Brain pericyte (primary cell): ENCODE measurements at regions not wholly inside any gene's neighbourhood (a gene's known extent, or its start where the extent isn't known, plus 50 kb on each side); places are given as distances from the start of the nearest gene placed in this dataset.

Experiments used
- DNase-seq: peaks from one replicate; pipeline ENCODE4 v3.0.0-alpha.2; 2012; ENCODE audit warnings: low read depth, low spot score

DNA sequence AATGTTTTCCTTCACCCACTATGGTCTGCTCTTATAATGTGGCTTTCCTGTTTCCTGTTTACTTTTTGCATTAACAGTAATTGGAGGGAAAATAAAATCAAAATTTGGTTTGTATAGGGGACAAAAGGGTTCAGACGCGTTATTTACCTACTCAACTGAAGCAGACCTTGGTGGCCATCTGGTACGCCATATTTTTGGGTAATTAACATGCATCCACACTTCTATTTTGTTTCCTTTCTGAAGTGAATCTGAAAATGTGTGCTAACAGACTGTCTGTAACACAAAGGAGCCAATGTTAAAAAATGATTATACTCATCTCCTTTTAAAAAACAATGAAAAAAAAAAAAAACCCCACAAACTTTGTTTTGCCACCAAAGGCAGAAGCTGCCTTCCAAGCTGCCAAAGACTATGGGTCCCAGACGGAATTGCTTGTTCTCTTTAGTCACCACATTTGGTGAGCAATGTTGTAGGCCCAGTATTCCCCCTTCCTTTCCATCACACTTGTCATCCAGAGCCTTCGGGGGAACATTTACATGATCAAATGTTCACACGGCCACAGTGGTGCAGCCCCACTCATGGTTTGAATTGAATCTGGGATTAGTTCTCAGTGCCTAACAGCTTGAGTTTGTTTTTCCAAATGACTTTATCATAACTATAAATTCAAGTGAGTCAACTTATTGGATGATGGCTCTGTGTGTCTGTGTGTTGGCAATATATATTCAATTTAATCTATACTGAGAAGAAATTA lies 323.7 kb upstream of the CD180 start:
- DNase-seq, result no peak

DNA sequence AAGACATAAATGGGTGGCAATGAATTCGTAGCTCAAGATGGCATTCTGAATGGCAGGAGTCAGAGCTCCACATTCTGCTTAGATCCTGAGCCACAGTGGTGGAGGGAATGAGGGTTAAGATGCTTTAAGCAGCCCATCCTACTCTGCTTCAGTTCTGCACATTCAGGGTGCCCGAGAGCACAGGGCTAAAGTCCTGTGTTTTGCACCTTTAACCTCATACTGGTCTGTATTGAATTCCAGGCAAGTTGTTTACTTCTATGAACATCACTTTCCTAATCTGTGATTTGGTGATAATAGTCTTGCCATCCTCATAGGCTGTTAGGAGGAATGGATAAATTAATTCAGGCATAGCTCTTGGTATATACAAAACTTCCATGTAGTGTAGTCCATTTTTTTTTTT lies 321.6 kb upstream of the CD180 start:
- DNase-seq, result no peak

DNA sequence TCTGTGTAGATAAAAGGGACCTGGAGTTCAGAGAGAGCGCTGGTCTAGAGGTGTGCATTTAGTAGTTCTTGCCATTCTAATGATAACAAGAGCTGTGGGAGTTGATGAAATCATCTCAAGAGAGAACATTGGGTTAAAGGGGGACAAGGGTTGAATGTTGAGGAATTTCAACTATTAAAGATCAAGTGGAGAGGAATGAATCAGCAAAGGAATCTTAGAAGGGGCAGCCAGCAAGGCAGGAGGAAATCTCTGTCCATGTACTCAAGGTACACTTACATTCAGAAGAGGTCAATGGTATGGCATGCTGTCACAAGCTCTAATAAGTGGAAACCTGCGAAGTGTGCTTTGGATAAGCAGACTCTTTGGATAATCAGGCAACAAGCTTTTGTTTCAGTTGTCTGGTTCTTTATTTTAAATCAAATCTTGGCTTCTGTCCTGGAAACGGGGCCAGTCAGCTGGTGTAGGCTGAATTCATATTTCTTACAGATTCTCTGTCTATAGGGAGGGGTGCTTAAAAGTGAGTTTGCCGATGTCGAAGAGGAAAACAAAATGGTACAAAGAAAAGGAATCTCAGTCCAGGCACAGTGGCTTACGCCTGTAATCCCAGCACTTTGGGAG lies 320.5 kb upstream of the CD180 start:
- peak; percentile 34 for DNase-seq

DNA sequence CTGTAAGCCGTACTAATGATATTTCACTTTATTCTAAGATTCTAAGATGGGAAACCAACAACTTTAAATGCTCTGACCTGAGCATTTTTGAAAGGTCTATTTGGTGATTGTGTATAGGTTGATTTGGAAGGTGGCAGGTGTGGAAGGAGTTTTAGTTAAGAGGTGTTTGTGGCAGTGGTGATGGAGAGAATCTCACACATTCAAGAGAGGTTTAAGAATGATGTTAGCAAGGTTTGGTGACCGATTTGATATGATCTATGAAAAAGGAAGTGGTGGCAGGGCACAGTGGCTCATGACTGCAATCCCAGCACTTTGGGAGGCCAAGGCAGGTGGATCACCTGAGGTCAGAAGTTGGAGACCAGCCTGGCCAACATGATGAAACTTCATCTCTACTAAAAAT lies 319.2 kb upstream of the CD180 start:
- no peak for DNase-seq

DNA sequence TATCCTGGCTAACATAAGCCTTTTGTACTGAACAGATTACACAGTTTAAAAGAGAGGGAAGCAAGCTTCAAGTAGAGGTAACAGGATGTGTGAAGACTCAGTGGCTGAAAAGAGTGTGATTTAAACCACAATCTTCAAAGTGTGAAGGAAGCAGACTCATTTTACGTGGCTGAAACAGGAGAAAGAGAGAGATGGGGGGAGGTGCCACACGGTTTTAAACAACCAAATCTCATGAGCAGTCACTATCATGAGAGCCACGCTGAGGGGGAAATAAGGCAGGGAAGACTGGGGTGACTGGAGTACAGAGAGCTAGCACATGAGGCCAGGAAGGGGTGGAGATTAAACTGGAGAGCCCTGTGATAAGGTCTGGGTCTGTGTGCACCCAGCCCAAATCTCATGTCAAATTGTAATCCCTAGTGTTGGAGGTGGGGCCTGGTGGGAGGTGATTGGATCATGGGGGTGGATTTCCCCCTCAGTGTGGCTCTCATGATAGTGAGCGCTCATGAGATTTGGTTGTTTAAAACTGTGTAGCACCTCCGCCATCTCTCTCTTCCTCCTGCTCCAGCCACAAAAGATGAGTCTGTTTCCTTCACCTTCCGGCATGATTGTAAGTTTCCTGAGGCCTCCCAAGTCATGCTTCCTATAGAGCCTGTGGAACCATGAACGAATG lies 318.6 kb upstream of the CD180 start:
- no peak for DNase-seq

DNA sequence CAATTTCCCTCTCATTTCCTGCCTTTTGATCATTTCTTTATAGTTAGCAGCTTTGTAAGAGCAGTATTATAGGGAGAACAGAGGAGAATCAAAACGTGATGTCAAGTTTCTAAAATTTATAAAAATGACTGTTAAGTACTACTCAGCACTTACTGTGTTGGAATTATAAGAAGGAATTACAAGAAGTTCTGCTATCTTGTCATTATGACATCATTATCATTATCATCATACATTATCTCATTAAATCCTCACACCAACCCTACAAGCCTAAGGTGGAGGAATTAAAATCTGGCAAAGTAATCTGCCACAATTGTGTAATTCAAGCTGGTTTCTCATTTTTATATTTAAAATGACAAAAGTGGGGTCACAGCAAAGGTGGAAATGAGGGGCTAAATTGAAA lies 316.2 kb upstream of the CD180 start:
- DNase-seq, result no peak

- no peak for DNase-seq
Measured at GRCh38 chr5:67511911-67512310, 315.3 kb upstream of the CD180 start.

DNA sequence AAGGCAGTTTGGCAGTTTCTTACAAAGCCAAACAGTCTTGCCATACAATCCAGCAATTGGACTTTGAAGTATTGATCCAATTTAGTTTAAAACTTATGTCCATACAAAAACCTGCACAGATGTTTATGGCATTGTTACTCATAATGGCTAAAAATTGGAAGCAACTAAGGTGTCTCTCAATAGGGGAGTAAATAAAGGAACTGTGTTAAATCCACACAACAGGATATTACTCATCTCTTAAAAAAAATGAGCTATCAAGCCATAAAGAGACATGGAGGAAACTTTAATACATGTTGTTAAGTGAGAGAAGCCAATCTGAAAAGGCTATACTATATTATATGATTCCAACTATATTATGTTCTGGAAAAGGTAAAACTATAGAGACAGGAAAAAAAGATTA lies 313.6 kb upstream of the CD180 start:
- no peak for DNase-seq

GRCh38 chr5:67509402-67510186 lies 313.0 kb upstream of the CD180 start:
- DNase-seq, result no peak

GRCh38 chr5:67506241-67506640 lies 309.6 kb upstream of the CD180 start:
- no peak for DNase-seq

GRCh38 chr5:67502951-67503350 lies 306.4 kb upstream of the CD180 start:
- no peak for DNase-seq

- DNase-seq, result no peak
Measured at GRCh38 chr5:67496051-67496450, 299.5 kb upstream of the CD180 start.

GRCh38 chr5:67495072-67495471 lies 298.5 kb upstream of the CD180 start:
- DNase-seq, result no peak

GRCh38 chr5:67494186-67494855 lies 297.7 kb upstream of the CD180 start:
- no peak for DNase-seq

DNA sequence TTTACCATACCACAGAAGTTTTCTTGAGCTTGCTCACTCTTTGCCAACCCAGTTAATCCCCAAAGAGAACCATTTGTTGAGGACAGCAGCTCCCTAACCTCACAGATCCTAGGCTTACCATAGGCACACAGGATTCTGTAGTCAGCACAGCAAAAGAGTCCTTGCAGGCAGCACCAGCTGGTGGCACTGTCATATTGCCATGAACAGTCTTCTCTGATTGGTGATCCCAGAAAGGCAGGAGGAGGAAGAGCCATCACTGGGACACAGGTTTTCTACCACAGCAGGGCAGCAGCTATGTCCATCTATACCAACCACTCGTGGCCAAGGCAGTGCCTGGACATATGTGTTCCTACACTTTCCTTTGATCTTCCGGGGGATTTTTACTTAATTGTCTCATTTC lies 297.1 kb upstream of the CD180 start:
- no peak for DNase-seq

- no peak for DNase-seq
Measured at GRCh38 chr5:67490543-67491321, 294.1 kb upstream of the CD180 start.

DNA sequence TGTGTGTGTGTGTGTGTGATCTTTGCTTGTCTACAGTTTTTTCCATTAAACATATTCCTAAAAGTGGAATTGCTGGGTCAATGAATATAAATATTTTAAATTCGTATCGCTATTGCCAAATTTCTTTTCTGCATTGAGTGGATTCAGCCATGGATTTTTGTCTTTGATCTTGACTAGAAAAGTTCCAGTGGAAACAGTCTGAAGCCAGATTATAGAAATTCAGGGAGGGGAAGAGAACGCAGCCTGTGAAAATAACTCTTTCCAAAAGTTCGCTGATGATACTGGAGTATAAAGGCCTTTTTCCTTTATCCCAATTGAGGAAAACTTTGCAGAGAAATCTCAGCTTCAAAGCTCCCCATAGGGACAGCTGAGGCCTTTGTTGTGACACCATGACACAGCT lies 292.3 kb upstream of the CD180 start:
- DNase-seq, result no peak

GRCh38 chr5:67487862-67488261 lies 291.3 kb upstream of the CD180 start:
- DNase-seq, result no peak

DNA sequence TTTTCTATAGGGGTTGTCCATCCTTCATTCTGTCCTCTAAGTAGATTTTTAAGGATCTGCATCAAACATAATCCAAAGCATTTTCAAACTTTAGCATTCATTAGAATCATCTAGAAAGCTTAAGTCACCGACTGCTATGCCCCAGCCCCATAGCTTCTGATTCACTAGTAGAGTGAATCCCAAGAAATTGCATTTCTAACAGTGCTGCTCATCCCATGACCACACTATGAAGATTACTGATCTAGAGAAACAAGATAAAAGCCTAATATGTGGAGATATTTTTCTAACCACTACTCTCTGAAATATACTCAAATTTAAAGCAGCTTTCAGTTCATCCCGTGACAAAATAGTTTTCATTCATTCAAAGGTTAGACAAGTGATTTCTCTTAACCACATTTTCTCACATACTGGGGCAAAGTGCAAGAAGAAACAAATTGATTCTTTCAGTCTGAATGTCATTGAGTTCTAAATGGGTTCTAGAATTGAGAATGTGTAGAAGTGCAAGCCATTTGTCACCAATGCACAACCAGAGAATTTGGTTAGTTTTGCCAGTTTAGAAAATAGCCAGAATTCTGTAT lies 286.9 kb upstream of the CD180 start:
- no peak for DNase-seq

- DNase-seq, result no peak
Measured at GRCh38 chr5:67481362-67481761, 284.8 kb upstream of the CD180 start.

DNA sequence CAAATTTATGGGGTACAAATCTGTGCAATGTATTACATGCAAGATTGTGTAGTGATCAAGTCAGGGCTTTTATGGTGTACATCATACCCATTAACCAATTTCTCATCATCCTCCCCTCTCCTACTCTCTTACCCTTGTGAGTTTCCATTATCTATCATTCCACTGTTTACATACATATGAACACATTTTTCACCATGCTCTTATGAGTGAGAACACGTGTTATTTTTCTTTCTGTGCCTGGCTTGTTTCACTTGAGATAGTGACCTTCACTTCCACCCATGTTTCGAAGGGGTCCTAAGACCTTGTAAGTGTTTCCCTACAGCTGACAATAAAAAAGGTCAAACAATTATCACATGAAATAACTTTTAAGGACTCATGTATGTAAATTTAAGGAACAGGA lies 281.7 kb upstream of the CD180 start:
- no peak for DNase-seq
